HEK293T (cell line): ENCODE measurements at regions not wholly inside any gene's neighbourhood (a gene's known extent, or its start where the extent isn't known, plus 50 kb on each side); places are given as distances from the start of the nearest gene placed in this dataset.

Source experiments
- CTCF ChIA-PET: fragments of 350-600 bp; formaldehyde crosslinking; extraction: SDS; loops from one replicate; lab custom pipeline; 2021; ENCODE audit warnings: antibody characterized with exemption, inconsistent platforms; lab: Yijun Ruan, JAX
- POLR2A ChIA-PET: fragments of 350-600 bp; formaldehyde crosslinking; extraction: SDS; loops from one replicate; lab custom pipeline; 2020; ENCODE audit warnings: antibody characterized with exemption, inconsistent platforms; lab: Yijun Ruan, JAX
- DNase-seq: peaks from one replicate; pipeline ENCODE4 v3.0.0; 2012; ENCODE audit warnings: mixed read lengths; ENCODE audit errors: extremely low spot score
- ARNT ChIP-seq: fragments of 450-650 bp; IDR thresholded peaks from 2 replicates; pipeline ENCODE4 v1.6.1; 2017; ENCODE audit warnings: mild to moderate bottlenecking
- BHLHE40 ChIP-seq: fragments of 450-650 bp; IDR thresholded peaks from 2 replicates; pipeline ENCODE4 v1.6.1; 2016; ENCODE audit warnings: mild to moderate bottlenecking, moderate library complexity, borderline replicate concordance
- CTBP1 ChIP-seq: fragments of 450-650 bp; IDR thresholded peaks from 2 replicates; pipeline ENCODE4 v1.6.1; 2016; ENCODE audit warnings: borderline replicate concordance
- ELF4 ChIP-seq: fragments of 450-650 bp; IDR thresholded peaks from 2 replicates; pipeline ENCODE4 v1.6.1; 2017; ENCODE audit warnings: antibody characterized with exemption
- FOXA1 ChIP-seq: fragments of 450-650 bp; IDR thresholded peaks from 2 replicates; pipeline ENCODE4 v1.6.1; 2016; ENCODE audit warnings: mild to moderate bottlenecking
- FOXK2 ChIP-seq: fragments of 450-650 bp; IDR thresholded peaks from 2 replicates; pipeline ENCODE4 v1.6.1; 2016; ENCODE audit warnings: mild to moderate bottlenecking
- FOXM1 ChIP-seq: fragments of 450-650 bp; IDR thresholded peaks from 2 replicates; pipeline ENCODE4 v1.6.1; 2017; ENCODE audit warnings: mild to moderate bottlenecking, borderline replicate concordance
- HDGF ChIP-seq: fragments of 450-650 bp; IDR thresholded peaks from 2 replicates; pipeline ENCODE4 v1.6.1; 2017; ENCODE audit warnings: antibody characterized with exemption, borderline replicate concordance
- L3MBTL2 ChIP-seq: fragments of 450-650 bp; conservative IDR thresholded peaks from 2 replicates; pipeline ENCODE4 v1.6.1; 2016; ENCODE audit warnings: mild to moderate bottlenecking
- LEF1 ChIP-seq: fragments of 450-650 bp; IDR thresholded peaks from 2 replicates; pipeline ENCODE4 v1.6.1; 2017; ENCODE audit warnings: mild to moderate bottlenecking, borderline replicate concordance
- NFRKB ChIP-seq: fragments of 450-650 bp; IDR thresholded peaks from 2 replicates; pipeline ENCODE4 v1.6.1; 2016; ENCODE audit warnings: mild to moderate bottlenecking, moderate library complexity
- SP1 ChIP-seq: fragments of 450-650 bp; IDR thresholded peaks from 2 replicates; pipeline ENCODE4 v1.6.1; 2017
- SUZ12 ChIP-seq: fragments of 450-650 bp; IDR thresholded peaks from 2 replicates; pipeline ENCODE4 v1.6.1; 2016; ENCODE audit warnings: mild to moderate bottlenecking
- TARDBP ChIP-seq: fragments of 450-650 bp; IDR thresholded peaks from 2 replicates; pipeline ENCODE4 v1.6.1; 2016
- ZNF384 ChIP-seq: fragments of 450-650 bp; IDR thresholded peaks from 2 replicates; pipeline ENCODE4 v1.6.1; 2016
- TF ChIP-seq, protein P1 (sequence below): fragments of 450-650 bp; IDR thresholded peaks from 2 replicates; pipeline ENCODE4 v1.6.1; 2016

DNA sequence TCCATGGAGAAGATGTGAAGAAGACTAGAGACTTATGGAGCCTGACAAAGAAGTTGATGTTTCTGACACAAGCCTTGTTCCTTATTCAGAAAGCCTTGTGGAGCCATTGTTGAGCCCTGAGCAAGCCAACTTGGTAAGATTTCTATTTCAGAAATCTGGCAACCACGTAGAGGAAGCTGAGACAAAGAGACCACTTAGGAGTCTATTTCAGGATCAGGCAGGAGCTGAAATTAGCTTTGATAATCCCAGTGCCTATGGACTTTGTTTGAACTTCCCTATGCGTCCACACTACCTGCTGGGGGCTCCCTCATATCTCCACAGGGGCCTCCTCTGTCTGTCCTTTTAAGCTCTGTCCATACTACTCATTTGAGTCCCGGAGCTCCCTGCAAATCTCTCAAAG is 540.0 kb upstream of the GOT2 start:
- DNase-seq: no peak
- ChIA-PET CTCF (no interaction called here), POLR2A (no interaction called here)
- TF ChIP-seq ARNT (no peak), FOXM1 (no peak), CTBP1 (no peak), L3MBTL2 (no peak), FOXA1 (no peak), FOXK2 (no peak), SP1 (no peak), TARDBP (no peak), ELF4 (no peak)

DNA sequence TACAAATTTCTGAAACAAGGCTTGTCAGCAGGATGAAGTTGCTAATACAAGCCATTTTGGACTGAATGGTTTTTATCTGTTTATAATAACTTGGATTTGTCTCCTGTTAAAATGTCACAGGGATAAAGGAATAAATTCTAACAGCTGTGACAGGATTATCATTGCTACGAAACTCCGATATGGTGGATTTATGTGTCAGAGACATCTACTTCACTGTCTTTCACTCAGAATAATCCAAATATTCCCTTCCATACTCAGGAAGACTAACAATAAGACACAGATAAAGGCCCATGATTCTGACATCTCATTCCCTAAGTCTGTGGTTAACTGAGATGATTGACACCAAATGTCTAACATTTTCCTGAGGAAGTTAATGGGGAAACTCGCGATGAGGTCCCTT is 529.8 kb upstream of the GOT2 start:
- ChIA-PET CTCF (no interaction called here), POLR2A (no interaction called here)
- DNase-seq: no peak
- no peak for TF ChIP-seq BHLHE40
- TF ChIP-seq FOXM1: no peak
- no peak for TF ChIP-seq L3MBTL2
- TF ChIP-seq SUZ12: no peak
- no peak for TF ChIP-seq LEF1
- no peak for TF ChIP-seq ELF4
- no peak for TF ChIP-seq FOXK2
- no peak for TF ChIP-seq SP1
- no peak for TF ChIP-seq FOXA1
- TF ChIP-seq ZNF384: no peak

DNA sequence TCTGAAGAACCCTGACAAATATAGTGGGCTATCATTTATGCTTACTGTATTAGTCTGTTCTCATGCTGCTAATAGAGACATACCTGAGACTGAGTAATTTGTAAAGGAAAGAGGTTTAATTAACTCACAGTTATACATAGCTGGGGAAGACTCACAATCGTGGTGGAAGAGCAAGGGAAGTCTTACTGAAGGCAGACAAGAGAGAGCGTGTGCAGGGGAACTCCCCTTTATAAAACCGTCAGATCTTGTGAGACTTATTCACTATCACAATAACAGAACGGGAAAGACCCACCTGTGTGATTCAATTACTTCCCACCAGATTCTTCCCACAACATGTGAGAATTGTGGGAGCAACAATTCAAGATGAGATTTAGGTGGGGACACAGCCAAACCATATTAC is 526.8 kb upstream of the GOT2 start:
- ChIA-PET POLR2A (no interaction called here), CTCF (no interaction called here)
- DNase-seq: no peak
- TF ChIP-seq FOXA1 (no peak), ELF4 (no peak), SP1 (no peak), FOXK2 (no peak), ZNF384 (no peak), BHLHE40 (no peak)

DNA sequence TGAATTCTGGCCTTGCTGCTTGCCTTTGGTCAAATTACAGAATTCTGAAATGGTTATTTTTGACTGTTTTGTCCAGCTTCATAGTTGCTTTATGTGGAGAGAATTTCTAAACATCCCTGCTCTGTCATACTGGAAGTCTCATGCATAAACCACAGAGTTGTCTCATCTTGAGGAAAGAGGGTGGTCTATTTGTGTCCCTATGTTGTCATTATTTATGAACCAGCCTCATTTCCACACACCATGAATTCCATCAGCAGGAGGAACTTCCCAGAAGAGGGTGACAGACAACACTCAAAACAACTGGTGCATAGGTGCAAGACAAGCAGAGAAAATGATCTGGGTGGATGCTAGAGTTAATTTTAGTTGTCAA is 525.8 kb upstream of the GOT2 start:
- TF ChIP-seq FOXM1 (no peak), FOXA1 (no peak), SP1 (no peak), SUZ12 (no peak), ZNF384 (no peak), ELF4 (no peak), BHLHE40 (no peak), L3MBTL2 (no peak), LEF1 (no peak), HDGF (no peak), CTBP1 (no peak), ARNT (no peak), TARDBP (no peak), FOXK2 (no peak), NFRKB (no peak)
- TF ChIP-seq, protein P1, sequence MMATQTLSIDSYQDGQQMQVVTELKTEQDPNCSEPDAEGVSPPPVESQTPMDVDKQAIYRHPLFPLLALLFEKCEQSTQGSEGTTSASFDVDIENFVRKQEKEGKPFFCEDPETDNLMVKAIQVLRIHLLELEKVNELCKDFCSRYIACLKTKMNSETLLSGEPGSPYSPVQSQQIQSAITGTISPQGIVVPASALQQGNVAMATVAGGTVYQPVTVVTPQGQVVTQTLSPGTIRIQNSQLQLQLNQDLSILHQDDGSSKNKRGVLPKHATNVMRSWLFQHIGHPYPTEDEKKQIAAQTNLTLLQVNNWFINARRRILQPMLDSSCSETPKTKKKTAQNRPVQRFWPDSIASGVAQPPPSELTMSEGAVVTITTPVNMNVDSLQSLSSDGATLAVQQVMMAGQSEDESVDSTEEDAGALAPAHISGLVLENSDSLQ: no peak
- no peak for DNase-seq
- ChIA-PET POLR2A (no interaction called here), CTCF (no interaction called here)

DNA sequence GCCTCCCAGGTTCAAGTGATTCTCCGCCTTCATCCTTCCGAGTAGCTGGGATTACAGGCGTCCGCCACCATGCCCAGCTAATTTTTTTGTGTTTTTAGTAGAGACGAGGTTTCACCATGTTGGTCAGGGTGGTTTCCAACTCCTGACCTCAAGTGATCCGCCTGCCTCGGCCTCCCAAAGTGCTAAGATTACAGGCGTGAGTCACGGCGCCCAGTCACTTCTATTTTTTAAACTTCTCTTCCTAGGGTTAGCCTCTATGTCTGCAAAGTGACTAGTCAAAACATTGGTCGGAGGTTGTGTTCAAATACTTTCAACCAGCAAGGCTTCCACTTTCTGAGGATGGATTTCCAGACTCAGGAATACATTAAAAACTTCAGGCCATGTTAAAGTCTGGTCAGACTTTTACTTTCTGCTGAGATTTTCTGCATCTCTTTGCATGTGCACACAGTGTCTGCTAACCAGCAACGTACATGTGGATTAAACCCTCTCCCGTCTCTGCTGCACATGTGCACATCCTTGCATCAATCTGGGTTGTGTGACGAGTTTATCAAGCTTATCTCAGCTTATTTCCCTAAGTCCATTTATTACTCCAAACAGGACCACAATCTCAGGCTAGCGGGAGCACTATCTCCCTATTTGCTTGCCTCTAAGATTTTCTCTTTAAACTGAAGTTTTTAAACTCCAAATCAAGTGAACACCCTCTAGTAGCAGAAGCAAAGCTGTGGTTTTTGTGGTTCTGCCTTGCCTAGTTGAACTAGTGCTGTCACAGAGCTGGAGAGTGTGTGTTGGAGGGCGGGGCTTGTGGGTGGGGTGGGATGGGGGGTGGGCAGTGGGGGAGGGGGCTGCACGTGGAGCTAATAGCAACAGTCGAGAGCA is 525.2 kb upstream of the GOT2 start:
- no peak for DNase-seq

DNA sequence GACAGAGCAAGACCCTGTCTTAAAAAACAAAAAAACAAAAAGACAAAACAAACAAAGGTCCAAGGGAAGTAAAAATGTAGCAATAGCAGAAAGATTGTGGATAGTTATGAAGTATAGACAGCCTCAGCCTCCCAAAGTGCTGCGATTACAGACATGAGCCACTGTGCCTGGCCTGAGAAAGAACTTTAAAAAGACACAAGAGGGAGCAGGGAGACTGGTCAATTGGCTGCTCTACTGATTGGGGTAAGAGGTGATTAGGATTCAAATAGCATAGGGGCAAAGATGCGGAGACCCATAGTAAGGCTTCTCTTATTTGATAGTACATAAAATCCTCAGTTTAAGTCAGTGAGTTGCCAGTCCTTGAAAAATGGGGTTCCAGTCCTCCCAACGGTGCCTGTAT is 518.2 kb upstream of the GOT2 start:
- no peak for DNase-seq
- TF ChIP-seq ELF4 (no peak), SP1 (no peak), SUZ12 (no peak), ZNF384 (no peak), TARDBP (no peak), FOXA1 (no peak), NFRKB (no peak), HDGF (no peak), LEF1 (no peak), L3MBTL2 (no peak), FOXM1 (no peak), ARNT (no peak)
- TF ChIP-seq, protein P1: no peak
- ChIA-PET CTCF (no interaction called here), POLR2A (no interaction called here)

More for the DNA sequence above, 525.2 kb upstream of the GOT2 start:
- POLR2A ChIA-PET: no interaction called here
- CTCF ChIA-PET: no interaction called here
- TF ChIP-seq ZNF384 (no peak), BHLHE40 (no peak)

DNA sequence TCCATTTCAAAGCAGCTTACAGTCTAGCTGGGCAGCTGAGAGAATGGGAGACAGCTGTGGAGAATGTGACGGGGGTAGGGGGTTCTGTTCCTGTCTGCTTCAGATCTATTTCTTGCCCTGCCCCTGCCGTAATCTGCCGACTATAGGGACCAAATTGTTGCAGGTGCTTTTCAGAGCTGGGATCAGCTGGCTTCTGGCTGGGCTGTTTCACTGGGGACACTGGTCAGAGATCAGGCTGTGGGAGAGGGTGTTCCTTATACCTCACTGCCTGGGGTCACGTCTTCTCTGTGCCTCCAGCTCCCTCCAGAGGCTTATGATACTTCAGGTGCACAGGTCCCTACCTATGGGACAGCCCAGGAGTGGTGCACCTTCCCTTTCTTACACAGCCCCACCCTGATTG is 514.9 kb upstream of the GOT2 start:
- DNase-seq: no peak
- TF ChIP-seq ELF4: no peak
- POLR2A ChIA-PET: no interaction called here
- CTCF ChIA-PET: no interaction called here

DNA sequence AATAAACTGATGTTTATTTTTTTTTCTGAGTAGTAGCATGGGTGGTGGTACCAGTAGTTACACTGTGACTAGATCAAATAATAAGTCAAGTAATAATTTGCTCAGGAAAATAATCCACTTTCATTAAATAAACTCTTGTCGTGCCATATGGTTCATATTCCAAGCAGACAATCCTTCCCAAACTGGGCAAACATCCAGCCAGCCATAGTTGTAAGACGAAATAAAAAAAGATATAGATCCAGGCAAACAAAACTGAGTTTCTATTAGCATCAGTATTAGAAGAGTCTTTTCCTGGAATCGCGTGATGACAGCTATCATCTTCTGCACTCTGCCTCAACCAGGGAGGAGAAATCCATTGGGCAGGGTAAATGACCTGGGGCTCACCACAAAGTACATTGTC is 508.4 kb upstream of the GOT2 start:
- TF ChIP-seq TARDBP (no peak), LEF1 (no peak), ELF4 (no peak), ZNF384 (no peak), SUZ12 (no peak)
- ChIA-PET CTCF (no interaction called here), POLR2A (no interaction called here)
- no peak for DNase-seq
